ENCODE measurements at regions not wholly inside any gene's neighbourhood (a gene's known extent, or its start where the extent isn't known, plus 50 kb on each side); places are given as distances from the start of the nearest gene placed in this dataset.

- Histone ChIP-seq H3K27me3 (ENCODE audit: control insufficient read depth in 2 of 2, insufficient read depth in 2 of 2, low read length in 2 of 2) (no peaks in the 10 kb centered on the region), H3K9ac (ENCODE audit: insufficient read depth, low read length, poor library complexity, severe bottlenecking) (no peak overlapping the region), H4K20me1 (ENCODE audit: insufficient read depth, low read length) (no peaks in the 10 kb centered on the region), H3K4me2 (replicated peaks; ENCODE audit: extremely low read depth, low read length, poor library complexity, severe bottlenecking) (no peak overlapping the region), H2AFZ (ENCODE audit: insufficient read depth, low read depth, low read length, poor library complexity, severe bottlenecking) (no peak overlapping the region), H3K4me3 (replicated peaks in 1 of 3; ENCODE audit: low read depth in 2 of 3, low read length in 3 of 3) (no peak overlapping the region), H3K9me3 (replicated peaks in 1 of 2; ENCODE audit: control insufficient read depth in 1 of 2, insufficient read depth in 1 of 2, low read length in 2 of 2) (no peaks in the 10 kb centered on the region), H3K36me3 (replicated peaks in 1 of 2; ENCODE audit: control insufficient read depth in 1 of 2, insufficient read depth in 2 of 2, low read length in 2 of 2) (no peaks in the 10 kb centered on the region), H3K79me2 (ENCODE audit: insufficient read depth, low read length) (no peaks in the 10 kb centered on the region), H3K27ac (ENCODE audit: low read depth in 1 of 2, low read length in 2 of 2) (no peak overlapping the region), H3K4me1 (ENCODE audit: control insufficient read depth in 1 of 2, insufficient read depth in 2 of 2, low read length in 2 of 2) (no peaks in the 10 kb centered on the region)
- 98% methylated on average over 3 of the region's 3 CpGs for WGBS (ENCODE audit: insufficient coverage)
- no peak for DNase-seq
- peaks cover 0 to 15% (median 6%) of the 10 kb centered on the region in 7 donors for H3K9me3 Mint-ChIP-seq
- no peak for TF ChIP-seq CTCF (IDR thresholded peaks at IDR 0.05)
- intact Hi-C loops (cut with micrococcal nuclease): no loop called here
- no peak overlapping the region for H3K4me3 Mint-ChIP-seq
- H3K27ac Mint-ChIP-seq: no peak overlapping the region
- peaks cover 0 to 2% (median 2%) of the 10 kb centered on the region in 3 donors for H3K27me3 Mint-ChIP-seq (ENCODE audit: low read depth in 3 of 3)
- no peaks in the 10 kb centered on the region for H3K4me1 Mint-ChIP-seq
- no peaks in the 10 kb centered on the region for H3K36me3 Mint-ChIP-seq
Measured at GRCh38 chr16:13643412-13643811, 276.5 kb upstream of the ERCC4 start.

DNA sequence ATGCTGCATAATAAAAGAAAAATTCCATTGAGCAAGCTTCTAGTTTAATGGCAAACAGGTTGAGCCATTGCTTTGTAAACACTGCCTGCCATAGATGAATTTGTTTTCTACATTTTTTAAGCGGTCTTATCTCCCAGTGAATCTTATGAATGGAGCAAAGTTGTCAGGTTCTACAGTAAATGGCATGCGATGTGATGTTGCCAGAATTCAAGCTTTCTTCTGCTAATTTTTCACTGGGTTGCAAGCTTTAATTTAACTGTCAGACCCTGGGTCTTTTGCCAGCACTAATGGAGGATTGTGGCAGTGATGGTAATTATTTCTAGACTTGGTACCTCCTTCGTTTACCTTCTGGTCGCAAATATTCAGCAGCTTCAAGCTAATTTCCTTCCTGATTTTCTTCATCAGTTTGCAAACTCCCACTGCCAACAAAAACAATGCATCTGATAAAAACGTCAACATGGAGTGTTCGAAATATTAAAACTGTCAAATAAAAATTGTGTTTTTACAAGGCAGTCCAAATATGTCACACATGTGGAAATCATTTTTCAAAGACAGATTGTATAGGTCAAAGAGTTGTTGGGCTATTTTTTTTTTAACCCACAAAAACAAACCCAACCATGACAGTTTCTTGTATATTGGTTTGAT is 274.2 kb upstream of the ERCC4 start:
- no peak overlapping the region for H3K4me3 ChIP-seq (replicated peaks in 1 of 3; ENCODE audit: low read depth in 2 of 3, low read length in 3 of 3)
- H3K4me1 ChIP-seq (ENCODE audit: control insufficient read depth in 1 of 2, insufficient read depth in 2 of 2, low read length in 2 of 2): no peaks in the 10 kb centered on the region
- no peak overlapping the region for H2AFZ ChIP-seq (ENCODE audit: insufficient read depth, low read depth, low read length, poor library complexity, severe bottlenecking)
- H3K27me3 ChIP-seq (ENCODE audit: control insufficient read depth in 2 of 2, insufficient read depth in 2 of 2, low read length in 2 of 2): no peaks in the 10 kb centered on the region
- H3K4me3 Mint-ChIP-seq: no peak overlapping the region
- no peaks in the 10 kb centered on the region for H4K20me1 ChIP-seq (ENCODE audit: insufficient read depth, low read length)
- H3K4me2 ChIP-seq (replicated peaks; ENCODE audit: extremely low read depth, low read length, poor library complexity, severe bottlenecking): no peak overlapping the region
- H3K27ac Mint-ChIP-seq: no peak overlapping the region
- no peaks in the 10 kb centered on the region for H3K4me1 Mint-ChIP-seq
- H3K36me3 ChIP-seq (replicated peaks in 1 of 2; ENCODE audit: control insufficient read depth in 1 of 2, insufficient read depth in 2 of 2, low read length in 2 of 2): no peaks in the 10 kb centered on the region
- no peak for TF ChIP-seq CTCF (IDR thresholded peaks at IDR 0.05)
- H3K9me3 ChIP-seq (replicated peaks in 1 of 2; ENCODE audit: control insufficient read depth in 1 of 2, insufficient read depth in 1 of 2, low read length in 2 of 2): no peaks in the 10 kb centered on the region
- no peaks in the 10 kb centered on the region for H3K79me2 ChIP-seq (ENCODE audit: insufficient read depth, low read length)
- no peak overlapping the region for H3K27ac ChIP-seq (ENCODE audit: low read depth in 1 of 2, low read length in 2 of 2)
- peaks cover 0 to 13% (median 2%) of the 10 kb centered on the region in 7 donors for H3K9me3 Mint-ChIP-seq
- H3K9ac ChIP-seq (ENCODE audit: insufficient read depth, low read length, poor library complexity, severe bottlenecking): no peak overlapping the region
- H3K27me3 Mint-ChIP-seq (ENCODE audit: low read depth in 3 of 3): peaks cover 0 to 4% (median 1%) of the 10 kb centered on the region in 3 donors
- no peak for DNase-seq
- intact Hi-C loops (cut with micrococcal nuclease): no loop called here
- H3K36me3 Mint-ChIP-seq: no peaks in the 10 kb centered on the region
- WGBS (ENCODE audit: insufficient coverage): 93% methylated on average over 2 of the region's 6 CpGs

All from CD14-positive monocyte (primary cell).